IPS-20b (cell line): ENCODE measurements at regions not wholly inside any gene's neighbourhood (a gene's known extent, or its start where the extent isn't known, plus 50 kb on each side); places are given as distances from the start of the nearest gene placed in this dataset.
"Not testable (repeated sequence)": the region's sequence is repeated elsewhere in the genome, so short reads cannot be mapped to it uniquely, and the experiment has no call there.

Source experiments
- H3K27ac ChIP-seq: one replicate; pipeline ENCODE4 v1.5.1; 2013; ENCODE audit warnings: low read length
- H3K27me3 ChIP-seq: 2 replicates; pipeline ENCODE4 v1.6.1; 2013; ENCODE audit warnings: mild to moderate bottlenecking, low read length, inconsistent platforms; ENCODE audit not compliant: insufficient read depth
- H3K36me3 ChIP-seq: 2 replicates; pipeline ENCODE4 v1.6.1; 2013; ENCODE audit warnings: low read depth, mild to moderate bottlenecking, inconsistent platforms, low read length, moderate library complexity; ENCODE audit not compliant: insufficient read depth
- H3K4me1 ChIP-seq: 2 replicates; pipeline ENCODE4 v1.6.1; 2013; ENCODE audit warnings: mild to moderate bottlenecking, control low read depth, inconsistent platforms, low read length, moderate library complexity; ENCODE audit not compliant: insufficient read depth
- H3K4me3 ChIP-seq: 2 replicates; pipeline ENCODE4 v1.5.1; 2013; ENCODE audit warnings: mild to moderate bottlenecking, low read length, inconsistent platforms
- H3K9ac ChIP-seq: 2 replicates; pipeline ENCODE4 v1.6.1; 2013; ENCODE audit warnings: low read depth, mild to moderate bottlenecking, inconsistent platforms, low read length, moderate library complexity
- H3K9me3 ChIP-seq: 2 replicates; pipeline ENCODE4 v1.6.1; 2013; ENCODE audit warnings: mild to moderate bottlenecking, low read depth, low read length, inconsistent platforms; ENCODE audit not compliant: insufficient read depth

DNA sequence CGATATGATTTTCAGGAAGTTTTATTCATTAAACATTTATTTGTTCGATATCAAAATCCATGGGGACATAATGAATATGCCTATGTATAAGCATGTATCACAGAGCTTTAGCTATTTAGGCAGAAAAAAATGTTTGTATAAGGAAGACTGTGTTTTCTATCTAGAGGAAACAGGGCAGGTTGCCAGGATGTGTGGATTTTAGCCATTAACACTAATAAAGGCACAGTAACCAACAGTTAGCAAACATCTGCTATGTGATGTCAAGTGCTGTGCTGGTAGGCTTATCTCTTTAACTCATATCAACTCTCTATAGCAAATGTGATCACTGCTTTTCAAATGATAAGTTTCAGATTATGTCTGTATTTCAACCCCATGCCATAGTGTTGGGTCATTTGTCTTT, 708.9 kb upstream of the HS3ST1 start:
- Histone ChIP-seq H3K4me1 (no peaks in the 10 kb centered on the region), H3K9me3 (no peaks in the 10 kb centered on the region), H3K9ac (no peak overlapping the region)

DNA sequence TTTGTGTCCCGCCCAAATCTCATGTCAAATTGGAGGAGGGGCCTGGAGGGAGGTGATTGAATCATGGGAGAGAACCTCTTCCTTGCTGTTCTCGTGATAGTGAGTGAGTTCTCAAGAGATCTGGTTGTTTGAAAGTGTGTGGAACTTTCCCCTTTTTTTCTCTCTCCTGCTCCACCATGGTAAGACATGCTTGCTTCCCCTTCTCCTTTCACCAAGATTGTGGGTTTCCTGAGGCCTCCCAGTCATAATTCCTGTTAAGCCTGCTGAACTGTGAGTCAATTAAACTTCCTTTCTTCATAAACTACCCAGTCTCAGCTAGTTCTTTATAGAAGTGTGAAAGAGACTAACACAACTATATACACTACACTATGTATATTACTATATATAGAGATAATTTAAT, 697.8 kb upstream of the HS3ST1 start:
- Histone ChIP-seq H3K27me3 (no peaks in the 10 kb centered on the region), H3K27ac (no peak overlapping the region), H3K36me3 (no peaks in the 10 kb centered on the region), H3K9me3 (no peaks in the 10 kb centered on the region), H3K4me3 (no peak overlapping the region), H3K4me1 (no peaks in the 10 kb centered on the region), H3K9ac (no peak overlapping the region)

More for the DNA sequence above, 708.9 kb upstream of the HS3ST1 start:
- no peaks in the 10 kb centered on the region for H3K27me3 ChIP-seq
- H3K27ac ChIP-seq = no peak overlapping the region
- no peak overlapping the region for H3K4me3 ChIP-seq
- no peaks in the 10 kb centered on the region for H3K36me3 ChIP-seq

DNA sequence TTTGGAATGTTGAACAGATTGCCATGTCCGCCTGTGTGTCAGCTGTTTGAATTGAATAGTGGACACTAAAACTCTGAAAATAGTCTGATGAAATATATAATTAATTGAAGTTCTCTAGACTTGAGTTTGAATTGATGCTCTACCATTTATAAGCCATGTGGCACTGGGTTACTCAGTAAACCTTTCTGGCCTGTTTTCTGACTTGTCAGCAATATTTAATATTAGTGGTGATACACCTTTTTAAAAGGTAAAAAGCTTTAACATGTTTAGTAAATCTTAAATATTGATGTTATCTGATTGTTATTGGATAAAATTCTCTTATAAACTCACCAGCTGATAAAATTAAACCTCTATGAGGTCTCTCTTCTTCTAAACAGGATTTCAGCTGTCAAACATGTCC, 695.4 kb upstream of the HS3ST1 start:
- H3K27ac ChIP-seq = no peak overlapping the region
- no peak overlapping the region for H3K9ac ChIP-seq
- peaks cover 3% of the 10 kb centered on the region; the same call in 1 of the 2 replicates for H3K9me3 ChIP-seq
- H3K27me3 ChIP-seq = no peaks in the 10 kb centered on the region
- no peaks in the 10 kb centered on the region for H3K4me1 ChIP-seq
- no peak overlapping the region for H3K4me3 ChIP-seq
- no peaks in the 10 kb centered on the region for H3K36me3 ChIP-seq

DNA sequence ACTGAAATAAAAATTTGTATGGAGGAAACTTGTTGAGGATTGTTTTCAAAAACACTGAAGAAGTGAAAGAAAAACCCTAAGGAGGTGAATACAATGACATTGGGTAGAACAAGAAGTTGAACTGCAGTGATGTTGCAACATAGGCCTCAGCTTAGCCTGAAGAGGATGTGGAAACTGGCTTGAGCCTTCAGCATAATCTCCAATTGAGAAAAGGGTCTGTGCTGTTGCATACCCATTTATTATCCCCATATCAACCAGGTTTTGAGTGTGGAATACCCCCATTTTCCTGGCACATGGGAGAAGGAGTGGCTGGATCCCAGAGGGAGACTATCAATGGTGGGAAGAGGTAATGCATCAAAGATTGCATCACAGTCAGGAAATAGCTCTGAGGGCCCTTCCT, 695.0 kb upstream of the HS3ST1 start:
- Histone ChIP-seq H3K9me3 (peaks cover 3% of the 10 kb centered on the region; the same call in 1 of the 2 replicates), H3K27me3 (no peaks in the 10 kb centered on the region), H3K4me3 (no peak overlapping the region), H3K4me1 (no peaks in the 10 kb centered on the region), H3K9ac (no peak overlapping the region), H3K36me3 (no peaks in the 10 kb centered on the region), H3K27ac (no peak overlapping the region)

DNA sequence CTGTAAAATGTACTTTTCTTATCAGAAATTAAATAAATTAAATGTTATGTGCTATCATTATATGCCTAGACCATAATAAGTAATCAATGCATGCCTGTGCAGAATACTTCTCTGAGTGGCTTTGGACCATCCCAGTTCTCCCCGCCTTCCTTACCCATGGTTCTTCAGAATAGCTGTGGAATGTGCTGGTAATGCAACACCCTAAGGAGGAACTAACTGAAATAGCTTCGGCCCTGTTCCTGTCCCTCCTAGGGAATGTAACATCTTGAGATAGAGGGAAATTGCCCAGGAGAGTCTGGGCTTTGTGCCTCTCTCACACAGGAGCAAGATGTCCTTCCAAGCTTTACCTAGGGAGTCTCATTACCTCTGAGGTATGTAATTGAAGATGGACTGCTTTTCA, 693.6 kb upstream of the HS3ST1 start:
- H3K4me1 ChIP-seq = no peaks in the 10 kb centered on the region
- H3K9ac ChIP-seq = no peak overlapping the region
- H3K9me3 ChIP-seq = peaks cover 3% of the 10 kb centered on the region; the same call in 1 of the 2 replicates
- H3K27ac ChIP-seq = no peak overlapping the region
- no peaks in the 10 kb centered on the region for H3K36me3 ChIP-seq
- no peaks in the 10 kb centered on the region for H3K27me3 ChIP-seq
- no peak overlapping the region for H3K4me3 ChIP-seq

DNA sequence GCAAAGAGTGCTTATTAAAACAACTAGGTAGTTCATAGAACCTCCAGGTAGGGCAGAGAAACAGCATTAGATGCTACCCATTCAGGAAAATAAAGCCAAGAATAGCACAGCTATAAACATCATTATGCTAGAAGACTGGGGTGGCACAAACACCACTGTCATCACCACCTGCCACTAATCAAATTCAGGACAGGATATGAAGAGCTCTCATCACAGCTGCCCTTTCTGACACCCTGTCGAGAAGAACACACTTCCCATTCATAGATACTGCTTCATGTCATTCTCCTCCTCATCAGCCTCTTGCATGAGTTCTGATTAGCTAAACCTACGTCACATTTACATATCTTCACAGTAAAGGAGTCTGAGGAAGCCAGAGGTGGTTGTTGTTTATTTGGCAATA, 692.3 kb upstream of the HS3ST1 start:
- H3K9ac ChIP-seq = no peak overlapping the region
- peaks cover 3% of the 10 kb centered on the region; the same call in 1 of the 2 replicates for H3K9me3 ChIP-seq
- no peak overlapping the region for H3K27ac ChIP-seq
- no peak overlapping the region for H3K4me3 ChIP-seq
- H3K27me3 ChIP-seq = no peaks in the 10 kb centered on the region
- H3K36me3 ChIP-seq = no peaks in the 10 kb centered on the region
- no peaks in the 10 kb centered on the region for H3K4me1 ChIP-seq

DNA sequence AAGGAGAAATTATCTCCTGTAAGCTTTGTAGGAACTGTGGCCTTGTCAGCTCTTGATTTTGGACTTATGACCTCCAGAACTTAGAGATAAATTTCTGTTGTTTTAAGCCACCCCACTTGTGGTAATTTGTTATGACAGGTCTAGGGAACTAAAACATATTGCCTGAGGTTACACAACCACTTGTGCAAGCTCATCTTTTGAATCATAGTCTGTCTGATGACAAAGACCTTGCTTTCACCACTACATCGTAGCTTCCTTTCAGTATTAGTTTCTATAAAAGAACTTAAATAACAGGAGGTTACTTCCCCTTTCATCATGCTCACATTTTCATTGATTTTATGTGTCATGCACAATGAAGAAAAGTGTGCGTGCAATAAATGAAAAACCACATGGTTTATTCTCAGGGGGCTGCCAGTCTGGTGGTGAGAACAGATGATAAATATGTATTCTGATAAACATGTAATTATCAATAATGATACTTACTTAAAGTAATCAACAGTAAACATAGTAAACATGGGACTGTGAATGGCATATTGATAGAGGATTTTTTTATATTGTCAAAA, 690.0 kb upstream of the HS3ST1 start:
- Histone ChIP-seq H3K4me1 (no peaks in the 10 kb centered on the region), H3K4me3 (no peak overlapping the region), H3K9ac (no peak overlapping the region), H3K27ac (no peak overlapping the region), H3K36me3 (no peaks in the 10 kb centered on the region), H3K27me3 (no peaks in the 10 kb centered on the region), H3K9me3 (peaks cover 3% of the 10 kb centered on the region)

DNA sequence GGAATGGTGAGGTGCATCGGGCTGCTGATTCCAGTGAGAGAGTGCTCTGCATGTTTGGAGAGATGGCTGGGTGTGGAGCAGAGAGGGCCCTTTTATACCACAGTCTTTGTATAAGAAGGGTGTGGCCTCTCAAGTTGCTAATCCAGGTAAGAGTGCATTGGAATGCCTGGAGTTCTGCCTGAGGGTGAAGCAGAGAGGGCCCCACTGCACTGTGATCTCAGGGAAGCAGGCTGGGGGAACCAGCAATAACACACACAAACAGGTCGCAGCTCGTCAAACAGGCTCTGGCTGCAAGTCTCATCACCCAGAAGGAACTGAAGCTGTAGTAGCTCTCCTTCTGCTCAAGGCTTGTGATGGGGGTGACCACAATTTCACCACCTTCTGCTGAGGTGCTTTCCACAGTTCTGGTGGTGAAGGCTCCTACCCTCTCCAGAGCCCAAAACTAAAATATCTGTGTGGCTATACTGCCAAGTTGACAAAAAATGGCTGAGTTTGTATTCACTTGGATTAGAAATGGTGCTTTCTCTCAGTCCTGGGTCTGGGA, 687.4 kb upstream of the HS3ST1 start:
- Histone ChIP-seq H3K4me1 (no peaks in the 10 kb centered on the region), H3K27ac (no peak overlapping the region), H3K4me3 (no peak overlapping the region), H3K9ac (no peak overlapping the region), H3K9me3 (peaks cover 13% of the 10 kb centered on the region), H3K36me3 (no peaks in the 10 kb centered on the region), H3K27me3 (no peaks in the 10 kb centered on the region)

DNA sequence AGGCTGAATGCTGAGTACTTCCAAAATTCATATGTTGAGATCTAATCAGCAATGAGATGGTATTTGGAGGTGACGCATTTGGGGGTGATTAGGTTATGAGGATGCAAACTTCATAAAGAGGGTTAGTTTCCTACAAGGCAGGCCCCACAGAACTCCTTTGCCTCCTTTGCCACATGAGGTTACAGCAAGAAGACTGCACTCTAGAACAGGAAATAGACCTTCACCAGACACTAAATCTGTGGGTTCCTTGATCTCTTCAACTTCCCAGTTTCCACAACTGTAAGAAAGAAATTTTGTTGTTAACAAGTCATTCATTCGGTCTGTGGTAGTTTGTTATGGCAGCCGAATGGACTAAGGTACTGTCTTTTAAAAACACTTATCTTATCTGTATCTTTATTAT, 681.9 kb upstream of the HS3ST1 start:
- H3K27me3 ChIP-seq = no peaks in the 10 kb centered on the region
- no peak overlapping the region for H3K9ac ChIP-seq
- no peak overlapping the region for H3K4me3 ChIP-seq
- no peaks in the 10 kb centered on the region for H3K4me1 ChIP-seq
- H3K36me3 ChIP-seq = no peaks in the 10 kb centered on the region
- H3K27ac ChIP-seq = no peak overlapping the region
- H3K9me3 ChIP-seq = peaks cover 10% of the 10 kb centered on the region

DNA sequence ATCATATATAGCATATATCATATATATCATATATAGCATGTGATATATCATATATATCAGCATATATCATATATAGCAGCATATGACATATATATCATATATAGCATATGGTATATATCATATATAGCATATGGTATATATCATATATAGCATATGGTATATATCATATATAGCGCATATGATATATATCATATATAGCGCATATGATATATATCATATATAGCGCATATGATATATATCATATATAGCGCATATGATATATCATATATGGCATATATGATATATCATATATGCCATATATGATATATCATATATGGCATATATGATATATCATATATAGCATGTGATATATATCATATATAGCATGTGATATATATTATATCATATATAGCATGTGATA, 680.4 kb upstream of the HS3ST1 start:
- H3K9me3 ChIP-seq = peaks cover 10% of the 10 kb centered on the region; the same call in 1 of the 2 replicates
- not testable (repeated sequence) for H3K36me3 ChIP-seq, H3K27ac ChIP-seq, H3K4me1 ChIP-seq, H3K4me3 ChIP-seq, H3K9ac ChIP-seq, H3K27me3 ChIP-seq

DNA sequence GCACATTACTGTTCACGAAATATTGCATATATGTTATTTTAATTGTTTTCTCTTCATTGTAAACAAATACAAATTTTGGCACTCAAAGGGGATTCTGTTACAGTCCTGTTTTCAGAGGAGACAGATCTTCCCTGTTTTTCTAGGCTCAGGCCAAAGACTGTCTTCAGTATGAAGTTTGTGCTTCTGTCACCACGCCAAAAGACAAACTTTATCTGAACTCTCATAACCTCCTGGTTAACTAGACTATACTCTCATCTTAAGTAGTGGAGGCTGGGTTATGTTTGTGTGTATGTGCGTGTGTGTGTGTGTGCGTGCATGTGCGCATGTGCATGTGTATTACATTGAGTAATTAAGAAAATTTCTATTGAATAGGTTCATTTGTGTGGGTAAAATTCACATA, 676.8 kb upstream of the HS3ST1 start:
- no peaks in the 10 kb centered on the region for H3K36me3 ChIP-seq
- no peak overlapping the region for H3K27ac ChIP-seq
- no peaks in the 10 kb centered on the region for H3K9me3 ChIP-seq
- H3K4me3 ChIP-seq = no peak overlapping the region
- no peaks in the 10 kb centered on the region; the same call in 1 of the 2 replicates for H3K4me1 ChIP-seq
- no peaks in the 10 kb centered on the region for H3K27me3 ChIP-seq
- H3K9ac ChIP-seq = no peak overlapping the region

DNA sequence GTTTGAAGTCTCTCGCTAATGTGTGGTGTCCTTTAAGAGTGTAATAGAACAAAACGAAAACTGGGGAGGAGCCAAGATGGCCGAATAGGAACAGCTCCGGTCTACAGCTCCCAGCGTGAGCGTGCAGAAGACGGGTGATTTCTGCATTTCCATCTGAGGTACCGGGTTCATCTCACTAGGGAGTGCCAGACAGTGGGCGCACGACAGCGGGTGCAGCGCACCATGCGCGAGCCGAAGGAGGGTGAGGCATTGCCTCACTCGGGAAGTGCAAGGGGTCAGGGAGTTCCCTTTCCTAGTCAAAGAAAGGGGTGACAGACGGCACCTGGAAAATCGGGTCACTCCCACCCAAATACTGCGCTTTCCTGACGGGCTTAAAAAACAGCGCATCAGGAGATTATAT, 661.2 kb upstream of the HS3ST1 start:
- not testable (repeated sequence) for H3K36me3 ChIP-seq, H3K4me3 ChIP-seq, H3K4me1 ChIP-seq, H3K27ac ChIP-seq, H3K9ac ChIP-seq, H3K27me3 ChIP-seq, H3K9me3 ChIP-seq
